ENCODE measurements at regions not wholly inside any gene's neighbourhood (a gene's known extent, or its start where the extent isn't known, plus 50 kb on each side); places are given as distances from the start of the nearest gene placed in this dataset.

DNA sequence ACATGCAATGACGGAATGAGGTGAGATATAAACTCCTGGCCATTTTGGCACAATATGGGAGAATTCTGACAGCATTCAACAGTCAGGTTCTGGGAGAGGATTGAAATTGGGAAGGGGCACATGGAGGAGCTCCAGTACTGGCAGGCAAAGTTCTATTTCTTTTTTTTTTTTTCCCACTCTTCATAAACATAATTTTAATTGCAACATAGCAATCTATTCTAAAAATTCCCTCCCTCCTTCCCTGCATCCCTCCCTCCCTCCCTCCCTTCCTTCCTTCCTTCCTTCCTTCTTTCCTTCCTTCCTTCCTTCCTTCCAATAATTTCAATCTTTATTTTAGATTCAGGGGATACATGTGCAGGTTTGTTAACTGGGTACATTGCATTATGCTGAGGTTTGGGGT, 93.2 kb downstream of the PTCSC3 start:
- ATAC-seq: no peak
- intact Hi-C loops (cut with DNase I, micrococcal nuclease): no loop called here
- DNase-seq: no peak

- DNase-seq (no peak), ATAC-seq (no peak)
- intact Hi-C loops (cut with DNase I, micrococcal nuclease): no loop called here
Observed at GRCh38 chr14:36078080-36078479, 98.4 kb downstream of the PTCSC3 start.

- intact Hi-C loops (cut with DNase I, micrococcal nuclease): no loop called here
- DNase-seq: no peak
- ATAC-seq: no peak
Observed at GRCh38 chr14:36076197-36076596, 100.3 kb downstream of the PTCSC3 start.

- DNase-seq (no peak), ATAC-seq (no peak)
- intact Hi-C loops (cut with DNase I, micrococcal nuclease): no loop called here
Observed at GRCh38 chr14:36075203-36075602, 101.3 kb downstream of the PTCSC3 start.

DNA sequence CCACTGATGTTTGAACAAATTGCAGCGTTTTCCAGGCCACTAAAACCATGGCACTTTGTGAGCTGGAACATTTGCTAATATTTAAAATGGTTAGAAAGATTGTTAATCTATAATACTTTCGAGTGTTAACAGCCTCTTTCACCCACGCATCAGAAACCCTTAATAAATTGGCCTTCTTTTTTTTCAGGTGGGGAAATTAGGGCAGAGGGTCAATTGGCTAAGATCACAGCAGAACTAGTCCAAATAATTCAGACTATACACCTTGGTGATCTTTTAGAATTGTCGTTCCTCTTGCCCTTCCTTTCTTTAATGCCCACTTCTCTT, 105.8 kb downstream of the PTCSC3 start:
- intact Hi-C loops (cut with DNase I, micrococcal nuclease): no loop called here
- DNase-seq (no peak), ATAC-seq (no peak)

GRCh38 chr14:36070031-36070719, 106.3 kb downstream of the PTCSC3 start:
- ATAC-seq: peak; percentile 94
- peak; percentile 32 to 57 for DNase-seq
- intact Hi-C loops (cut with DNase I, micrococcal nuclease): no loop called here

- DNase-seq (peak in 1 of 2 donors; percentile 12), ATAC-seq (peak; percentile 89)
- intact Hi-C loops (cut with DNase I, micrococcal nuclease): no loop called here
Observed at GRCh38 chr14:36069535-36069900, 107.0 kb downstream of the PTCSC3 start.

DNA sequence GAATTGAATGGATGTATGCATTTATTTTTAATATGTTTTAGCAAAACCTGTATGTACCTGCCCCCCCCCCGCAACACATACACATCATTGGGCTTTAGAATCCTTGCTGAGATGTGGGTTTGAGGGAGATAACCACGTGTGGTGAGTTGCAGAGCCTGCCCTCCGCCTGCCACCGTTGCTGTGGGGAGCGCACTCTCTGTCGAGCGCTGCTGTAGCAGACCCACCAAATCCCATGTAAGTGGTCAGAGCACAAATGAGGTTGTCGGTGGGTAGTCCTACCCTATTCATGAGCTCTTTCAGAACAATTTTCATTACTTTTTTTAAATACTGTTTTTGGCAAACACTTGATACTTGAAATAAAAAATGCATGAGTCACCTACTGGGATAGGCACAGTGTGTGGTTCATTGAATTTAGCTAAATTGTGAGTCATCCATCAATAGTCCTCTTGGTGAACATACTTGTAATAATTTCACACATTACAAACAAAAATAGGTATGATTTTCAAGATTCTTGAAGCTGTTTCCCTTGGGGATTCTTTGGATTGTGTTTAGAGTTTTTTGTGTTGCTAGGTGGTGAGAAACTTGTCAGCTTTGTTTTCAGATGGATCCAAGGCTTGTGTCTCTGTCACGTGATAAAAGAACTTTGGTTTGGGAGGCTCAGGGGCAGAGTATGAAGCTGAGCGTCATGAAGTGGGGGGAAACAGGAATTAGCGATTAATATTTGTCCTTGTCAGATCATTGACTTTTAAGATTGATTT, 107.6 kb downstream of the PTCSC3 start:
- no peak for ATAC-seq
- no peak for DNase-seq
- intact Hi-C loops (cut with DNase I, micrococcal nuclease): no loop called here

GRCh38 chr14:36067428-36068187, 108.9 kb downstream of the PTCSC3 start:
- DNase-seq: no peak
- intact Hi-C loops (cut with DNase I, micrococcal nuclease): no loop called here
- ATAC-seq: no peak

DNA sequence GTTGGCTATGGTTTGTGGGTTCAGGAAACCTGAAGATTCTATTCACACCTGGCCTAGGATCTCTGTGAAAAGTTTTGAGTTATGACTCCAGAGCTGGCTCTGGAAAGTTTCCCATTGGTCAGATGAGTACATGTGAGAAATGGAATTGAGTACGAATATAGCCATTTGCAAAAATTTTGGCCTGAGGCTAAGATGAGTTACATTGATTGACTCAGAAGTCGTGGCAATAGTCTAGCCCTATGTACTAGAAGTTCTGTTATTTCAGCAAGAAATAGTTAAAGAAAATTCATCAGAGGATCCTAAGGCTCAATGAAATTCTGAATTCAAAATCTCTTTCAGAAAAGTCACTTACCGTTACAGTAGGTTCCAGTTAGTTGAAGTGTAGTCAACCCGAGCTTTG, 109.9 kb downstream of the PTCSC3 start:
- ATAC-seq (no peak), DNase-seq (no peak)
- intact Hi-C loops (cut with DNase I, micrococcal nuclease): no loop called here

DNA sequence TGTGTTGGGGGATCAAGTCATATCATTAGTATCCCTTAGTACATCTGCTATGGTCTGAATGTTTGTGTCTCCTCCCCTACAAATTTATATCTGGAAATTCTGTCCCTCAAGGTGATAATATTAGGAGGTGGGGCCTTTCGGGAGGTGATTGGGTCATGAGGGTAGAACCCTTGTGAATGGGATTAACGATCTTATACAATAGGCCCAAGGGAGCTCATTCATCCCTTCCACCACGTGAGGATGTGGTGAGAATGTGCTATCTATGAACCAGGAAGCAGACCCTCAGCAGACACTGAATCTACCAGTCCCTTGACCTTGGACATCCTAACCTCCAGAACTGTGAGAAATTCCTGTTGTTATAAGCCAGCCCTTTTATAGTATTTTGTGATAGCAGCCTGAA, 110.7 kb downstream of the PTCSC3 start:
- DNase-seq (no peak), ATAC-seq (no peak)
- intact Hi-C loops (cut with DNase I, micrococcal nuclease): no loop called here

DNA sequence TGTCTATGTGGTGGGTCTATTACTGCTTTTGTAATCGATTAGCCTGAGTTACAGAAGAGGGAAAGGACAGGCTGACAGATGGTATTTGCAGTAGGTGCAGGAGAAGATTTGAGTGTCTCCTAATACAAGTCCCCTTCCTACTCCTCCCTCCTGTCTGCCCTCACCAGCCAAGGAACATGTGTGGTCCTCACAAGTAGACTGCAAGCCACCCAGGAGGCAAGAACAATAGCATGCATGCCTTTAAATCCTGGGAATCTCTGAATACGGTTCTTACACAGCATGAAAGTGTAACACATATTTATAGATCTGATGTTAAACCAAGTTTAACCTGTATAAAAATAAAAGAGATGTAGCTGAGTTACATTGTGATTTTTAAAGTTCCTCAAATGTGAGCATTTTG, 117.0 kb downstream of the PTCSC3 start:
- intact Hi-C loops (cut with DNase I, micrococcal nuclease): no loop called here
- DNase-seq (no peak), ATAC-seq (no peak)

DNA sequence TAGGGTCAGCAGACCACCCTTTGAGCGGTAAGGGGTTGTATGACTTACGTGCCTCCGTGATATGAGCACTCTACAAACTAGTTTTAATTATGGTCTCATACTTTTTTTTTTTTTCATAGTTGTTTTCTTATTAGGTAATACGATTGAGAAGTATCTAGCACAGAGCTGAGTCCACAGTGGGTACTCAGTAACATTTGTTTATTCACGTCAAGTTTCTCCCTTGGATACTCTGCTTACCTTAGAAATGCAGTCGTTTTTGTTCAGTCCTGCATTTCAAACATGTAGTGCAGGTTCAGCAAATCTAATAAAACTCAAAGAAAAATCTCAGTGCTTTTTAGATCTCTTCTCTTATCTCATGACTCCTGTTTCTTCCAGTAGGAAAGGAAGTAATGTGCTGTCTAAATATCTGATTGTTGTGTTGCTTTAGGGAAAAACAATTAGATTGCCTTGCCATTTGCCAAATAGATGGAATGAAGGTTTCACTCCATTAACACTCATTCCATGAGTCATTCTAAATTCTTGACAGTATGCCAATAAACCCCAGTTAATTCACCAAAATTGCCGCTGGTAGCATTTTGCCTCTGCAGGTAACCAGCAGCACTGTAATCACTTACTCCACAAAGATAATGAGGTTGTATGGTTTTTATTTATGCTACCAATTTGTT, 118.9 kb downstream of the PTCSC3 start:
- no peak for DNase-seq
- intact Hi-C loops (cut with DNase I, micrococcal nuclease): no loop called here
- no peak for ATAC-seq

GRCh38 chr14:36056845-36057244, 119.7 kb downstream of the PTCSC3 start:
- no peak for ATAC-seq
- intact Hi-C loops (cut with DNase I, micrococcal nuclease): no loop called here
- DNase-seq: no peak

- DNase-seq (no peak), ATAC-seq (no peak)
- intact Hi-C loops (cut with DNase I, micrococcal nuclease): no loop called here
Observed at GRCh38 chr14:36055681-36056225, 120.8 kb downstream of the PTCSC3 start.

- DNase-seq (no peak), ATAC-seq (no peak)
- intact Hi-C loops (cut with DNase I, micrococcal nuclease): no loop called here
Observed at GRCh38 chr14:36055052-36055378, 121.5 kb downstream of the PTCSC3 start.

DNA sequence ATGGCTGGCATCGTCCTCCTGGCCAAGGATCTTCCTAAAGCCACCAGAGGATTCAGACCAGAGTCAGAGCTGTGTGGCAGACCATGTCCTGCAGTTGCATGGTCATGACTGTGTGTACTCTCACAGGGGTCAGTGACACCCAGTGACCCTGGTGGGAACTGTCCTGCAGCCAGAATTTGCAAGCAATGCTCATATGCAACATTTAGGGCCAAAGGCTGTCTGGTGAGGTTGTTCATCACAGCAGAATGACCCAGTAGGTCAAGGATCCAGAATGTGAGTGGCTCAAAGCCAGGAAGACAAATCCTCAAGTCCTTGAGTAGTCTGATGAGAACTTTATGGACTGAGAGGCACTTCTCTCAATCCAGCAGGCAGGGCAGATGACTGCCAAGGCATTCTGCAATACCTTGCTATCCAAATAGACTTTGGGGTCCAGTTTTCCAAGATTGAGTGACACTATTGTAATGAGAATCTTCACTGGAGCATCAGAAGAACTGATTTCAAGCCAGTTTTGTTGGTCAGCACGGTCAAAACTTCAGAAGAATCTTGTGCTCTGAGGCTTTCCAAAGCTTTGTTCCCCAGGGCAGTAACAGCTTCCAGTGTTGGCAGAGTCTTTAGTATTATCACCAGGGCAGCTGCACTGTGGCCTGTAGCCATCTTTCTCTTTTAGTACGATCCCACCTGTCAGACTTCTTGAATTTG, 122.0 kb downstream of the PTCSC3 start:
- DNase-seq (no peak), ATAC-seq (no peak)
- intact Hi-C loops (cut with DNase I, micrococcal nuclease): no loop called here

DNA sequence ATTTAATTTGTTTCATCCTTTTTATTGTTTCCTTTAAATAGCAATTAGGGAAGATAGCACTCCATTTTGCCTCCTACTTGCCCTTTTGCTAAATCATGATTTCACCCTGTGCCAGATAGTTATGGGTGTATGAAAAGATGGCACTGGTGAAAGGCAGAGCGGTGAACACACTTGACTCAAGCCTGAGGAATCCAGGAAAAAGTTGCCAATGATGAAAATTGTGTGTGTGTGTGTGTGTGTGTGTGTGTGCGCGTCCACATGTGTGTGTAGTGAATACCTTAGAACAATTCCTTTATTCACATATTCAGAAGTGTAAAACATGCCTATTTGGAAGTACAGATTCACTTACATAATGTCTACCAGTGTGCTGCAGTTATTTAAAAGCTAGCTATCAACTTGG, 123.8 kb downstream of the PTCSC3 start:
- intact Hi-C loops (cut with DNase I, micrococcal nuclease): no loop called here
- no peak for DNase-seq
- ATAC-seq: no peak

DNA sequence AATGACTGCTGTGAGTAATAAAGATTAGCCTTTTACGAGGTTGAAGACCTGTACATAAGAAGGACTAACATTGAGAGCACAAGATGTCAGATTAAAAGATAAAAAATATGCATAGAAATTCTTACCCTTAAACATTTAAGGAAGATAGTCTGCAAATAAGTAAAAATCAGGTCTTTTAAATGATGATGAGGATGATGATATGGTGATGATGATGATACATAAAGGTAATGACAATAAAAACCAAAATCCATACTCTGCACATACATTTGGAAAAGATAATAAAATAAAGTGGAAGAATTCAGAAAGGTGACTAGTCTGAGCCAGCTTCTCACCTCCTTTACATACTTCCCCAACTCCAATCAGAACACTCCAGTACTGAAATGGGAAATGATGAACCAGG, 124.5 kb downstream of the PTCSC3 start:
- intact Hi-C loops (cut with DNase I, micrococcal nuclease): no loop called here

More for the DNA sequence above, 124.5 kb downstream of the PTCSC3 start:
- DNase-seq: no peak
- ATAC-seq: no peak

Measured in left colon (tissue), 2 donors.